Stomach (tissue), 4 donors: ENCODE measurements at regions not wholly inside any gene's neighbourhood (a gene's known extent, or its start where the extent isn't known, plus 50 kb on each side); places are given as distances from the start of the nearest gene placed in this dataset.

ENCODE experiments used
- CTCF ChIP-seq, 7 experiments: fragments of 450-650 bp in 4 of 7; fragments of 200-600 bp in 3 of 7; sonication (generic) in 3 of 7; IDR thresholded peaks; one replicate each; pipeline ENCODE4 v1.5.1; 2016 to 2019; ENCODE audit warnings: antibody characterized with exemption in 7 of 7, control low read depth in 2 of 7, mild to moderate bottlenecking in 1 of 7
- EP300 ChIP-seq: sonication (generic); formaldehyde crosslinking; IDR thresholded peaks from one replicate; pipeline ENCODE4 v1.6.1; 2017; ENCODE audit warnings: antibody characterized with exemption
- POLR2AphosphoS5 ChIP-seq, 3 donors: sonication (generic); formaldehyde crosslinking; IDR thresholded peaks; one replicate each; pipeline ENCODE4 v1.6.1; 2016; ENCODE audit warnings: antibody characterized with exemption in 3 of 3

- TF ChIP-seq CTCF (IDR thresholded peaks at IDR 0.05) (no peak), POLR2AphosphoS5 (IDR thresholded peaks at IDR 0.05) (no peak), EP300 (no peak)
These were observed 184.8 kb downstream of the CXCL12 start for GRCh38 chr10:44199991-44200655.
